Spinal cord (tissue), 9 donors: ENCODE measurements at regions not wholly inside any gene's neighbourhood (a gene's known extent, or its start where the extent isn't known, plus 50 kb on each side); places are given as distances from the start of the nearest gene placed in this dataset.
"Not testable (repeated sequence)": the region's sequence is repeated elsewhere in the genome, so short reads cannot be mapped to it uniquely, and the experiment has no call there.

Source experiments
- DNase-seq, 6 donors: peaks; one replicate each; pipeline versions ENCODE4 v3.0.0 to v3.0.0-alpha.2; 2013 to 2015; ENCODE audit warnings: low spot score in 6 of 6, low read depth in 4 of 6
- H3K27ac ChIP-seq: one replicate; pipeline ENCODE4 v1.5.1; 2013; ENCODE audit warnings: low read depth, low read length, control low read depth
- H3K27me3 ChIP-seq: one replicate; pipeline ENCODE4 v1.6.1; 2013; ENCODE audit warnings: low read length; ENCODE audit not compliant: control insufficient read depth, insufficient read depth
- H3K36me3 ChIP-seq: one replicate; pipeline ENCODE4 v1.6.1; 2013; ENCODE audit warnings: low read length; ENCODE audit not compliant: control insufficient read depth, insufficient read depth
- H3K4me1 ChIP-seq: one replicate; pipeline ENCODE4 v1.6.1; 2013; ENCODE audit warnings: low read length; ENCODE audit not compliant: control insufficient read depth, insufficient read depth
- H3K4me3 ChIP-seq: one replicate; pipeline ENCODE4 v1.5.1; 2013; ENCODE audit warnings: low read depth, low read length, control low read depth
- H3K9me3 ChIP-seq: one replicate; pipeline ENCODE4 v1.6.1; 2013; ENCODE audit warnings: low read length; ENCODE audit not compliant: control insufficient read depth, insufficient read depth
- WGBS: methylation state at CpG from one replicate; pipeline ENCODE4 v1.1.5; 2013; ENCODE audit warnings: missing lambda C conversion rate; ENCODE audit not compliant: insufficient coverage; 5-methylcytosine and 5-hydroxymethylcytosine counted together
- donor health status: healthy.

DNA sequence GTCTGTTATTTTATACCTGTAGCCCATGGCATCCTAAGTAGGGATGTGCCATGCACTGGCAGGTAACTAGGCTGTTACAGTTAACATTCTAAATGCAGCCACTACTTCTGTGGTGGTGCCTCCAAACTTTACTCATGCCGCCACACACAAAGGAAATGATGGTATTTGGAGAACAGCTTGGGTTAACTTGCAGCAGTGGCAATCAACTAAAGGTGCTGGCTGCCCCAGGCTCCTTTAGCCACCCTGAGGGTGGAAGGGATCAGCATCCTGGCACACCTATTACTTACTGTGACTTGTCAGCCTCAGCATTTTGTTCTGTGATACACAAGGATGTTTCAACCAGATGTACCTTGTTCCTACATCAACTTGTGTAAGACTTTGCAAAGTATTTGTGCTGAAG lies 221.8 kb upstream of the PPP1R3A start:
- H3K27ac ChIP-seq, result no peak overlapping the region
- H3K9me3 ChIP-seq, result no peaks in the 10 kb centered on the region
- no peaks in the 10 kb centered on the region for H3K4me1 ChIP-seq
- no peaks in the 10 kb centered on the region for H3K27me3 ChIP-seq
- DNase-seq, result no peak
- no peak overlapping the region for H3K4me3 ChIP-seq
- no CpG with 5 or more reads among the region's 1 CpG for WGBS
- no peaks in the 10 kb centered on the region for H3K36me3 ChIP-seq

DNA sequence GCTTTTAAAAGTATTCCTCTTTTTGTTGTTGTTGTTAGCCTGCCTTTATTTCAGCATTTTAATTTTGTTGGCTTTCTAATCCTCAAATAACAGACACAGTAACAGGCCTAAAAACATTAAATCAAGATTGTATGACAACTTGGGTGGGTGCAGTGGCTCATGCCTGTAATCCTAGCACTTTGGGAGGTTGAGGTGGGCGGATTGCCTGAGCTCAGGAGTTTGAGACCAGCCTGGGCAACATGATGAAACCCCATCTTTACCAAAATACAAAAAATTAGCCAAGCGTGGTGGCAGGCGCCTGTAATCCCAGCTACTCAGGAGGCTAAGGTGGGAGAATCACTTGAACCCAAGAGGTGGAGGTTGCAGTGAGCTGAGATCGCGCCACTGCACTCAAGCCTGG lies 220.9 kb upstream of the PPP1R3A start:
- H3K4me1 ChIP-seq, H3K27me3 ChIP-seq, H3K4me3 ChIP-seq, H3K27ac ChIP-seq, H3K9me3 ChIP-seq, DNase-seq, H3K36me3 ChIP-seq: not testable (repeated sequence)
- WGBS, result 100% methylated on average over 2 of the region's 5 CpGs

DNA sequence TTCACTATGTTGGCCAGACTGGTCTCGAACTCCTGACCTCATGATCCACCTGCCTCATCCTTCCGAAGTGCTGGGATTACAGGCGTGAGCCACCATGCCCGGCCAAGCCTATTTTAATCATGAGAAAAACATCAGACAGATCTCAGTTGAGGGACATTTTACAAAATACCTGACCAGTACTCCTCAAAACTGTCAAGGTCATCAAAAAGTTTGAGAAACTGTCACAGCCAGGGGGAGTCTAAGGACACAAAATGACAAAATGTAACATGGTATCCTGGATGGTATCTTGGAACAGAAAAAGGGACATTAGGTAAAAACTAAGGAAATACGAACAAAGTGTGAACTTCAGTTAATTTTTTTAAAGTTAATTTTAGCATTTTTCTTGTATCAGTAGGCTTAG lies 219.8 kb upstream of the PPP1R3A start:
- DNase-seq, result no peak
- Histone ChIP-seq H3K27me3 (no peaks in the 10 kb centered on the region), H3K36me3 (no peaks in the 10 kb centered on the region), H3K27ac (no peak overlapping the region), H3K9me3 (no peaks in the 10 kb centered on the region), H3K4me1 (no peaks in the 10 kb centered on the region), H3K4me3 (no peak overlapping the region)
- 100% methylated on average over 3 of the region's 5 CpGs for WGBS

DNA sequence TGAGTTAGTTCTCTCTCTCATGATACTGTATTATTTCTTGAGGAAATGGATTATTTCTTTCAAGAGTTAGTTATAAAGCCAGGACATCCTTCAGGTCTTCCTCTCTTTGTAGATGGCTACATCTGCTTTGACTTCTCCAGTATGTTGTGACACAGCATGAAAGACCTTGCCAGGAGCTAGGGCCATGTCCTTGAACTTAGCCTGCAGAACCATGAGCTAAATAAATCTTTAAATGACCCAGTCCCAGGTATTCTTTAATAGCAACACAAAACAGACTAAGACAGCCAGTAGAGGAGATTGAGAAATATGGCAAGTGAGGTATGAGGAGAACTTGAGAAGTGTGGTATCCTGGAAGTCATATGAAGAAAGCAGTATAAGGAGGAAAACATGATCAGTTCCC lies 214.9 kb upstream of the PPP1R3A start:
- DNase-seq, result no peak
- Histone ChIP-seq H3K27ac (no peak overlapping the region), H3K4me3 (no peak overlapping the region), H3K4me1 (no peaks in the 10 kb centered on the region), H3K9me3 (no peaks in the 10 kb centered on the region), H3K27me3 (no peaks in the 10 kb centered on the region), H3K36me3 (no peaks in the 10 kb centered on the region)

DNA sequence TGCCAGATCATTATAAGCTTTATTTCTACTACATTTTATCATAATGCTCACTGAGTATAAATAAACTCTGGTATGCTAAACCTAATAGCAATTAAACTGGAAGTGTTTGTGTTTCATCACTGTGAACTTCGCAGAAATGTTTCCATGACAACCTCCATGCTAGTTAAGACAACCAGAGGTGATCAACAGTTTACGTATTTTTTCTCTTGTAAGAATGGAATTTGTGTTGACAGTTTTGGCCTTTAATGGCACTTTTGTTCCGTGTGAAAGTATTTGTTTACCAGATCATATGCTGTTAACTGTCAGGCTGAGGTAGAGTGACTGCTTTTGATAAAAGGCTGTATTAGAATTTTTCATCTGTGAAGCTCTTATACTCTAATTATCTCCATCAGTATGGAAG lies 212.1 kb upstream of the PPP1R3A start:
- DNase-seq, result peak in 4 of 6 donors; percentile 7 to 78 (median 32)
- Histone ChIP-seq H3K4me1 (no peaks in the 10 kb centered on the region), H3K9me3 (no peaks in the 10 kb centered on the region), H3K27me3 (no peaks in the 10 kb centered on the region), H3K27ac (no peak overlapping the region), H3K36me3 (no peaks in the 10 kb centered on the region), H3K4me3 (no peak overlapping the region)
- WGBS, result no CpG with 5 or more reads among the region's 3 CpGs

DNA sequence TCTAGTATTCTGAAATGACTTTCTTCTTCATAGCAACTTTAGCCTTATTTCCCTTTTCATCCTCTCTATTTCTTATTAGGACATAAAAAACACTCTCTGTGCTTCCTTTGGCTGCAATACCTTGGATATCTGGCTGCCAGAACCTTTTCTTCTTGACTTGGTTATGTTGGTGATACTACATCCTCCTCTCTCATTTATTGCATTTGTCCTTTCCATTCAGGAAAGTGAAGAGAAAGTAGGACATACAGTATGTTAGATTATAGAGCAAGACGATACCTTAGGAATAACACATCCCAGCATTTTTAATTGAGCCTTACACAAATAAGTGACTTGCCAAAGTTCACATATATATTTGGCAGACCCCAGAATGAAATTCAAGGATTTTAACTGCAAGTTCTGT lies 210.1 kb upstream of the PPP1R3A start:
- H3K27me3 ChIP-seq, result no peaks in the 10 kb centered on the region
- no peaks in the 10 kb centered on the region for H3K4me1 ChIP-seq
- H3K4me3 ChIP-seq, result no peak overlapping the region
- WGBS, result no CpG with 5 or more reads among the region's 1 CpG
- no peaks in the 10 kb centered on the region for H3K36me3 ChIP-seq
- no peak for DNase-seq
- H3K27ac ChIP-seq, result no peak overlapping the region
- H3K9me3 ChIP-seq, result no peaks in the 10 kb centered on the region

DNA sequence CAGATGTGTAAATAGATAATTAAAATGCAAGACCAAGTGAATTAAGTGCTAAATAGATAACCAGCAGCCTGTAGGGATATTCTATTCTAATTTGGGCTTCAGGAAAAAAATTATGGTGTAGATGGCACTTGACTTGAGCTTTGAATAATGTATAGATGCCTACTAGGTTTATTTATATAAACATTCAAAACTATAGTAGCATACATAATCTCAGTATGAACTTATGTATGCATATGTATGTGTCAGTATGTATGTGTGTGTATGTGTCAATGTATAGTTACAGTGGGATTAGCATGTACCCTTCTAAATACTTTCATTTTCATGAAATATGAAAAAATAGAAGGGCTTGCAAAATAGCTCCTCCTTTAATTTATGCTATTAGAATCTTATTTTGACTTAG lies 207.3 kb upstream of the PPP1R3A start:
- no peaks in the 10 kb centered on the region for H3K4me1 ChIP-seq
- no peak for DNase-seq
- H3K27ac ChIP-seq, result no peak overlapping the region
- H3K36me3 ChIP-seq, result no peaks in the 10 kb centered on the region
- no peaks in the 10 kb centered on the region for H3K9me3 ChIP-seq
- H3K27me3 ChIP-seq, result no peaks in the 10 kb centered on the region
- H3K4me3 ChIP-seq, result no peak overlapping the region

DNA sequence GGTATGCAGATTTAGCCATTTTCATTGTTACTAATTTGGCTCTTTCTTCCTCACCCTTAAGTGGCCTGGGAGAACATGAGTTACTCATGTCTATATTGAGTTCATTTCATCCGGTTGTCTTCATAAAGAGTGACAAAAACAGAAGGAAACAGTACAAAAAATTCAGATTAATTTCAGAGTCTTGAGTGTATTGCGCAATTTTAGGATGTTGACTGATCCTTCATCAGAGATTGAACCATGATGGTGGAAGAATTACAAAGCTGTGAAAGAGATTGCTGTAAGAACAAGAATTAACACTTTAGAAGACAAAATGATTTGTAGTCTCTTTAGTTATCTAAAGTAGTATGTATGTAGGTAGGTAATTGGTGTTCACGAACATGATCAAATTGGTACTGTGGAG lies 194.0 kb upstream of the PPP1R3A start:
- WGBS, result 33% methylated on average over 1 of the region's 3 CpGs
- no peaks in the 10 kb centered on the region for H3K4me1 ChIP-seq
- DNase-seq, result no peak
- H3K36me3 ChIP-seq, result no peaks in the 10 kb centered on the region
- H3K27ac ChIP-seq, result no peak overlapping the region
- no peaks in the 10 kb centered on the region for H3K27me3 ChIP-seq
- no peaks in the 10 kb centered on the region for H3K9me3 ChIP-seq
- no peak overlapping the region for H3K4me3 ChIP-seq

DNA sequence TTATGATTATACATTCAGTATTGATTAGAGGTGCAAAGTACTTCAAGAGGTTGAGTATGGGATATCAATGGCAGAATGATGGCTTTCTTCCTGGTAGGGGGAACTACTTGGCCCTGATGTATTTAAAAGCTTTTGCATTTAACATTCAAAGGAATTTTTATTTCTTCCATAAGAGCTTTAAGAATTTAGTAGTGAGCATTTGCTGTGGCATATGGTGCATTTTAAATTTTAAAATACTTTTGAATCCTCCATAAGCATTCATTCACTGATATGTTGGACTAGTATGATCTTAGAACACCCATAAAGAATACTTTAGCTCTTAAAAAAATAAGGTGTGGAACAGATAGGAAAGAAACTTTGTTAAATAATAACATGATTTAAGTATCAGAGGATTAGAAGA lies 191.9 kb upstream of the PPP1R3A start:
- Histone ChIP-seq H3K4me3 (no peak overlapping the region), H3K4me1 (no peaks in the 10 kb centered on the region), H3K36me3 (no peaks in the 10 kb centered on the region), H3K27me3 (no peaks in the 10 kb centered on the region), H3K9me3 (no peaks in the 10 kb centered on the region), H3K27ac (no peak overlapping the region)
- DNase-seq, result peak in 1 of 6 donors; percentile 76

DNA sequence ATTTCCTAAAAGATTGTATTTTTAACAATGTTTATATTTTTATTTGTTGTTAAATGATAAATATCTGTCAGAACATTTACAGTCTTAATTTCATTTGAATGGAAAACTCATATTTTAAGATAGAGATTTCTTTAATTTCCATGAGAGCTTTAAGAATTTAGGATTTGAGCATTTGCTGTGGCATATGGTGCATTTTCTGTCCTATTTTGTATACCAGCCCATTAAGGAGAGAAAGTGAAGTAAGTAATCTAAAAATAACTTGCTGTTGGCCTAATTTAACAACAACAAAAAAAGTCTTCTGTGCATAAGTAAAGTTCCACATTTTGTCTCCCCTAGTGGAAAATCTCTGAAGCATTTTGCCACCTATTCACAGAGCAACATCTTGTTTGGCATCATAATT lies 190.9 kb upstream of the PPP1R3A start:
- Histone ChIP-seq H3K9me3 (no peaks in the 10 kb centered on the region), H3K4me3 (no peak overlapping the region), H3K27me3 (no peaks in the 10 kb centered on the region), H3K4me1 (no peaks in the 10 kb centered on the region), H3K36me3 (no peaks in the 10 kb centered on the region), H3K27ac (no peak overlapping the region)
- DNase-seq, result peak in 1 of 6 donors; percentile 82

DNA sequence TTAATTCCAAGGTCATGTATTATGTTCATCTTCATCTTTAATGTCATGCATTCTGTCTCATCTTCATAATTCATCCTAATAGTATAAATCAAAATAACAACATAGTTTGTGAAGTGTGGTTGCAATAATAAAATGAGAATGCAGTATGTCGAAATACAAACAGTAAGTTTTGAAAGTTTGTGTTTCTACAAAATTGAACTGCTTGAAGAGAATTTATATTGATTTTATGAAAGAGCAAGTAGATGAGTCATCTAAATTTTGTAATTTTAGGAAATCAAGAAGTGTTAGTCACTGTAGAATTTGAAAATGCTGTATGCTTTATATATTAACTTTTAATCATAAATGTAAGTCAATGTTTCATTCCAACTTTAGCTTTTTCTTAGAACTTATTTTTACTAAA lies 190.5 kb upstream of the PPP1R3A start:
- Histone ChIP-seq H3K27ac (no peak overlapping the region), H3K4me1 (no peaks in the 10 kb centered on the region), H3K27me3 (no peaks in the 10 kb centered on the region), H3K9me3 (no peaks in the 10 kb centered on the region), H3K36me3 (no peaks in the 10 kb centered on the region), H3K4me3 (no peak overlapping the region)
- WGBS, result no CpG with 5 or more reads among the region's 1 CpG
- no peak for DNase-seq
